IMR-90 (cell line): ENCODE measurements at regions not wholly inside any gene's neighbourhood (a gene's known extent, or its start where the extent isn't known, plus 50 kb on each side); places are given as distances from the start of the nearest gene placed in this dataset.

ENCODE experiments used
- ATAC-seq: fragments of 200-7000 bp; cut with Tn5 transposase; 2 replicates; pipeline ENCODE4 v1.9.1; 2020; ENCODE audit warnings: low read depth, mild to moderate bottlenecking, moderate library complexity
- BruUV-seq: library from RNA; stranded (reverse); fragments of 400-500 nt; replicated peaks from 2 replicates; lab custom pipeline; 2021; lab: Mats Ljungman, UMichigan
- CTCF ChIA-PET: fragments of 300-600 bp; formaldehyde crosslinking; extraction: SDS; loops from one replicate; lab custom pipeline; 2021; ENCODE audit warnings: antibody characterized with exemption; lab: Yijun Ruan, JAX
- POLR2A ChIA-PET: fragments of 300-600 bp; sonication (Branson Sonifier 250); formaldehyde crosslinking; loops from one replicate; lab custom pipeline; 2022; ENCODE audit warnings: antibody characterized with exemption; ENCODE audit not compliant: unreplicated experiment; lab: Charles Lee
- DNase-seq: peaks from one replicate; pipeline ENCODE4 v3.0.0; 2013
- H2AFZ ChIP-seq: replicated peaks from 2 replicates; pipeline ENCODE3; 2013; ENCODE audit warnings: low read length, mild to moderate bottlenecking; ENCODE audit not compliant: poor library complexity
- H2AK5ac ChIP-seq: 2 replicates; pipeline ENCODE4 v1.6.1; 2013; ENCODE audit warnings: low read depth, low read length, inconsistent platforms
- H2AK9ac ChIP-seq: replicated peaks from 2 replicates; pipeline ENCODE3; 2013; ENCODE audit warnings: mild to moderate bottlenecking, low read depth, low read length, moderate library complexity; ENCODE audit not compliant: poor library complexity
- H2BK120ac ChIP-seq: 2 replicates; pipeline ENCODE4 v1.6.1; 2013; ENCODE audit warnings: low read depth, low read length, inconsistent platforms
- H2BK15ac ChIP-seq: 3 replicates; pipeline ENCODE4 v1.6.1; 2013; ENCODE audit warnings: low read depth, low read length, inconsistent platforms
- H2BK20ac ChIP-seq: 2 replicates; pipeline ENCODE4 v1.6.1; 2013; ENCODE audit warnings: low read depth, mild to moderate bottlenecking, inconsistent platforms, low read length, moderate library complexity
- H2BK5ac ChIP-seq: 2 replicates; pipeline ENCODE4 v1.6.1; 2013; ENCODE audit warnings: mild to moderate bottlenecking, low read depth, low read length, inconsistent platforms; ENCODE audit not compliant: poor library complexity, severe bottlenecking
- H3K14ac ChIP-seq: replicated peaks from 2 replicates; pipeline ENCODE4 v1.6.1; 2013; ENCODE audit warnings: low read depth, low read length, inconsistent platforms
- H3K18ac ChIP-seq: 2 replicates; pipeline ENCODE4 v1.6.1; 2013; ENCODE audit warnings: low read depth, low read length, control low read depth
- H3K23ac ChIP-seq: 2 replicates; pipeline ENCODE4 v1.6.1; 2013; ENCODE audit warnings: low read depth, low read length, inconsistent platforms
- H3K27ac ChIP-seq: 2 replicates; pipeline ENCODE4 v1.5.1; 2013; ENCODE audit warnings: mild to moderate bottlenecking, control low read depth, low read length; ENCODE audit not compliant: insufficient read depth
- H3K27me3 ChIP-seq: 2 replicates; pipeline ENCODE4 v1.6.1; 2013; ENCODE audit warnings: low read length; ENCODE audit not compliant: control insufficient read depth, insufficient read depth
- H3K36me3 ChIP-seq: 2 replicates; pipeline ENCODE4 v1.6.1; 2013; ENCODE audit warnings: low read length, mixed read lengths; ENCODE audit not compliant: control insufficient read depth, insufficient read depth
- H3K4ac ChIP-seq: 2 replicates; pipeline ENCODE4 v1.6.1; 2013; ENCODE audit warnings: low read depth, low read length, inconsistent platforms
- H3K4me1 ChIP-seq: 2 replicates; pipeline ENCODE4 v1.6.1; 2013; ENCODE audit warnings: low read length, mixed read lengths; ENCODE audit not compliant: control insufficient read depth, insufficient read depth
- H3K4me2 ChIP-seq: 2 replicates; pipeline ENCODE4 v1.6.1; 2013; ENCODE audit warnings: low read depth, mild to moderate bottlenecking, control low read depth, low read length, moderate library complexity
- H3K4me3 ChIP-seq: 2 replicates; pipeline ENCODE4 v1.5.1; 2013; ENCODE audit warnings: low read depth, mild to moderate bottlenecking, control low read depth, low read length, moderate library complexity; ENCODE audit not compliant: insufficient read depth
- H3K56ac ChIP-seq: 2 replicates; pipeline ENCODE4 v1.6.1; 2013; ENCODE audit warnings: low read length, inconsistent platforms; ENCODE audit not compliant: insufficient read depth; ENCODE audit errors: extremely low read depth
- H3K79me1 ChIP-seq, 2 experiments: 2 replicates each; pipeline ENCODE4 v1.6.1; 2013; ENCODE audit warnings: low read length in 2 of 2, inconsistent platforms in 1 of 2, low read depth in 1 of 2
- H3K9ac ChIP-seq: 2 replicates; pipeline ENCODE4 v1.6.1; 2013; ENCODE audit warnings: low read depth, low read length, control low read depth
- H3K9me1 ChIP-seq: 2 replicates; pipeline ENCODE4 v1.6.1; 2013; ENCODE audit warnings: low read length, inconsistent platforms; ENCODE audit not compliant: insufficient read depth
- H3K9me3 ChIP-seq: 2 replicates; pipeline ENCODE4 v1.6.1; 2013; ENCODE audit warnings: low read length; ENCODE audit not compliant: control insufficient read depth, insufficient read depth
- H4K20me1 ChIP-seq: 2 replicates; pipeline ENCODE4 v1.6.1; 2013; ENCODE audit warnings: low read length, inconsistent platforms; ENCODE audit not compliant: insufficient read depth
- H4K5ac ChIP-seq: 2 replicates; pipeline ENCODE4 v1.6.1; 2013; ENCODE audit warnings: mild to moderate bottlenecking, low read depth, low read length, control low read depth
- H4K8ac ChIP-seq, 2 experiments: 2 replicates each; pipeline ENCODE4 v1.6.1; 2013; ENCODE audit warnings: low read depth in 2 of 2, low read length in 2 of 2, control low read depth in 1 of 2, inconsistent platforms in 1 of 2
- H4K91ac ChIP-seq: 2 replicates; pipeline ENCODE4 v1.6.1; 2013; ENCODE audit warnings: low read depth, low read length, inconsistent platforms; ENCODE audit not compliant: insufficient read depth
- CHD1 ChIP-seq: IDR thresholded peaks from 2 replicates; pipeline ENCODE4 v1.6.1; 2012; ENCODE audit warnings: low read depth, low read length, improper control_type of control experiment
- CTCF ChIP-seq: conservative IDR thresholded peaks from 2 replicates; pipeline ENCODE4 v1.5.1; 2012; ENCODE audit warnings: mild to moderate bottlenecking, low read depth, low read length, improper control_type of control experiment
- ELK1 ChIP-seq: fragments of 150-350 bp; IDR thresholded peaks from 2 replicates; pipeline ENCODE4 v1.6.1; 2016; ENCODE audit warnings: low read depth, mild to moderate bottlenecking, low read length, moderate library complexity, borderline replicate concordance
- MAFK ChIP-seq: IDR thresholded peaks from 2 replicates; pipeline ENCODE4 v1.6.1; 2012; ENCODE audit warnings: low read depth, low read length, improper control_type of control experiment
- MAZ ChIP-seq: IDR thresholded peaks from 2 replicates; pipeline ENCODE4 v1.6.1; 2012; ENCODE audit warnings: low read depth, mild to moderate bottlenecking, low read length, improper control_type of control experiment, moderate library complexity, borderline replicate concordance
- MXI1 ChIP-seq: IDR thresholded peaks from 2 replicates; pipeline ENCODE4 v1.6.1; 2012; ENCODE audit warnings: low read depth, mild to moderate bottlenecking, low read length, moderate library complexity, borderline replicate concordance
- NFE2L2 ChIP-seq: fragments of 150-350 bp; IDR thresholded peaks from 2 replicates; pipeline ENCODE4 v1.6.1; 2016; ENCODE audit warnings: low read depth, mild to moderate bottlenecking, low read length
- POLR2A ChIP-seq: IDR thresholded peaks from 2 replicates; pipeline ENCODE4 v1.6.1; 2012; ENCODE audit warnings: mild to moderate bottlenecking, low read depth, low read length
- RAD21 ChIP-seq: IDR thresholded peaks from 2 replicates; pipeline ENCODE4 v1.6.1; 2012; ENCODE audit warnings: low read length, improper control_type of control experiment
- WGBS, 2 experiments: methylation state at CpG; one replicate each; pipeline versions ENCODE4 v1.1.5 to v1.1.7; 2013; ENCODE audit warnings: missing lambda C conversion rate in 2 of 2; ENCODE audit not compliant: insufficient read length in 1 of 2; ENCODE audit errors: extremely low coverage in 2 of 2; 5-methylcytosine and 5-hydroxymethylcytosine counted together
- dilution Hi-C: fragments of 300-500 bp; cut with HindIII; formaldehyde crosslinking; loops from one replicate; pipeline ENCODE4 v1.14.3; 2018; ENCODE audit warnings: low sequenced_read_pairs; ENCODE audit not compliant: unreplicated experiment
- in situ Hi-C: fragments of 300-500 bp; cut with MboI; formaldehyde crosslinking; loops from 3 replicates; pipeline ENCODE4 v1.14.3; 2019; ENCODE audit warnings: low sequenced_read_pairs, inconsistent platforms, mixed read lengths
- intact Hi-C: fragments of 100-400 bp; cut with micrococcal nuclease; formaldehyde crosslinking; loops from 2 replicates; pipeline ENCODE4 v1.10.0; 2022

- BruUV-seq = no TSS peak
- Histone ChIP-seq H2AK5ac (no peak overlapping the region), H4K5ac (no peak overlapping the region), H4K20me1 (no peaks in the 10 kb centered on the region), H3K27me3 (peaks cover 6% of the 10 kb centered on the region), H3K9me3 (no peaks in the 10 kb centered on the region), H2BK120ac (no peak overlapping the region), H4K91ac (no peak overlapping the region), H3K9ac (no peak overlapping the region), H3K4ac (no peak overlapping the region), H2BK5ac (no peak overlapping the region), H3K14ac (no peak overlapping the region), H3K56ac (no peak overlapping the region), H3K23ac (no peak overlapping the region), H3K4me3 (no peak overlapping the region), H3K4me2 (no peak overlapping the region), H2BK20ac (no peak overlapping the region), H3K27ac (no peak overlapping the region), H3K18ac (no peak overlapping the region), H2AK9ac (no peak overlapping the region), H3K4me1 (no peaks in the 10 kb centered on the region), H4K8ac (no peak overlapping the region), H3K9me1 (no peaks in the 10 kb centered on the region), H3K79me1 (no peaks in the 10 kb centered on the region), H2AFZ (no peak overlapping the region), H3K36me3 (no peaks in the 10 kb centered on the region), H2BK15ac (no peak overlapping the region)
- ATAC-seq (no peak), DNase-seq (no peak)
- ChIA-PET POLR2A (no interaction called here), CTCF (no interaction called here)
- intact Hi-C loops (no loop called here), in situ Hi-C loops (no loop called here), dilution Hi-C loops (no loop called here)
- WGBS, 2 experiments = 100% methylated on average over 1 of the region's 7 CpGs; no CpG with 5 or more reads in 1 of the 2 experiments
- no peak for TF ChIP-seq MAFK
- no peak for TF ChIP-seq CHD1
- TF ChIP-seq RAD21 = no peak
- no peak for TF ChIP-seq MXI1
- TF ChIP-seq ELK1 = no peak
- TF ChIP-seq CTCF = no peak
- TF ChIP-seq MAZ = no peak
- TF ChIP-seq POLR2A = no peak
- TF ChIP-seq NFE2L2 = no peak
These were observed 53.5 kb upstream of the CADM1 start for GRCh38 chr11:115557681-115558080.
